ENCODE measurements at regions not wholly inside any gene's neighbourhood (a gene's known extent, or its start where the extent isn't known, plus 50 kb on each side); places are given as distances from the start of the nearest gene placed in this dataset.
"Not testable (repeated sequence)": the region's sequence is repeated elsewhere in the genome, so short reads cannot be mapped to it uniquely, and the experiment has no call there.

DNA sequence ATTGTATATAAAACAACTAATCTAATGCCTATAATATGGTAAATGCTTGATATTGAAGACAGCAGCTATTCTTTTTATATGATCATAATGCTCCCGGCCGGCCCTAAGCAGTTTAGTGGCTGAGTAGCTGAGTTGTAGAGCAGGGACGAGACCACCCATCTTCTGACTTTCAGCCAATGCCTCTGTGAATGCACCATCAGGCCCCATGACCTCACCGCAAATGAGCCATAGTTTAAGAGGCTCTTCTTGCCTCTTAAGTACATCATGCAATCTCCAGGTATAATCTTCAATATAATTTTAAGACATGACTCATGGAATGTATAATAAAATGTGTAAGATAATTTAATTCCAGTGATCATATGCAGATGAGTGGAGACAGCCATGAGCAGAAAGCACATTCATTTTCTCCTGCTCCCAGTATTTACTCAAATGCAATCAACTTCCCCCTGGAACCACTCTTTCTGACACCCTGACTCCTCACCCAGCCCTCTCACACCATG is 78.9 kb upstream of the SNX9 start:
- TF ChIP-seq, protein P1, sequence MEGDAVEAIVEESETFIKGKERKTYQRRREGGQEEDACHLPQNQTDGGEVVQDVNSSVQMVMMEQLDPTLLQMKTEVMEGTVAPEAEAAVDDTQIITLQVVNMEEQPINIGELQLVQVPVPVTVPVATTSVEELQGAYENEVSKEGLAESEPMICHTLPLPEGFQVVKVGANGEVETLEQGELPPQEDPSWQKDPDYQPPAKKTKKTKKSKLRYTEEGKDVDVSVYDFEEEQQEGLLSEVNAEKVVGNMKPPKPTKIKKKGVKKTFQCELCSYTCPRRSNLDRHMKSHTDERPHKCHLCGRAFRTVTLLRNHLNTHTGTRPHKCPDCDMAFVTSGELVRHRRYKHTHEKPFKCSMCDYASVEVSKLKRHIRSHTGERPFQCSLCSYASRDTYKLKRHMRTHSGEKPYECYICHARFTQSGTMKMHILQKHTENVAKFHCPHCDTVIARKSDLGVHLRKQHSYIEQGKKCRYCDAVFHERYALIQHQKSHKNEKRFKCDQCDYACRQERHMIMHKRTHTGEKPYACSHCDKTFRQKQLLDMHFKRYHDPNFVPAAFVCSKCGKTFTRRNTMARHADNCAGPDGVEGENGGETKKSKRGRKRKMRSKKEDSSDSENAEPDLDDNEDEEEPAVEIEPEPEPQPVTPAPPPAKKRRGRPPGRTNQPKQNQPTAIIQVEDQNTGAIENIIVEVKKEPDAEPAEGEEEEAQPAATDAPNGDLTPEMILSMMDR (conservative IDR thresholded peaks at IDR 0.05), result no peak
- TF ChIP-seq ZFX (IDR thresholded peaks at IDR 0.05), result no peak

DNA sequence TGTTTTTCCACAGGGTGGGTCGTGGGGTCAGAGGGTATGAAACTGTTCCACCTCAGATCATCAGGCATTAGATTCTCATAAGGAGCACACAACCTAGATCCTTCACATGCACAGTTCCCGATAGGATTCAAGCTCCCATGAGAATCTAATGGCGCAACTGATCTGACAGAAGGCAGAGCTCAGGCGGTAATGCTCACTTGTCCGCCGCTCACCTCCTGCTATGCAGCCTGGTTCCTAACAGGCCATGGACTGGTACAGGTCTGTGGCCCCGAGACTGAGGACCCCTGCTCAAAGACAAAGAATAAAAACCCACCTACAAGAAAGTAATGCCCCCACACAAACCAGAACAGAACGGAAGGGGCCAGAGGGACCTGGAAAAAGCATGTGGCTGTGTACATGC is 76.1 kb upstream of the SNX9 start:
- H3K27ac ChIP-seq, result no peak overlapping the region
- no peak for TF ChIP-seq ZFX (IDR thresholded peaks at IDR 0.05)
- TF ChIP-seq, protein P1 (conservative IDR thresholded peaks at IDR 0.05), result no peak

More for the DNA sequence above, 78.9 kb upstream of the SNX9 start:
- no peak overlapping the region for H3K27ac ChIP-seq

DNA sequence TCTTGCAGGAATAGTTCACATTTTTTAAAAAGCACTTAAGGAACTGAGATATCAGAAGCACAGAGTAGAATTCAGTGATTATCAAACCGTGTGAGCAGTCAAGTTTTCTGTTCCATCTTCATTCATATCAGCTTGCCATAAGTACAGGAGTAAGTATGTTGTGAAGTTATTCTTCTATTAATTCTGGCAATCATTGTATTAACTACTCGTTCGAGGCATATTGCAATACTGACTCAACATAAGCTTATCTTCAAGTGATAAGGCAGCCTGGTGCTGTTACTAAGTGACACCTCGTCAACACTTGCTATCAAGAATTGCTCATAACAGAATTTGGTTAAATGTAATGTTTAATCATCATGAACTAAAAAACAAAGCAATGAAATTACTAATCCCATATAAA is 75.7 kb upstream of the SNX9 start:
- no peak for TF ChIP-seq ZFX (IDR thresholded peaks at IDR 0.05)
- TF ChIP-seq, protein P1 (conservative IDR thresholded peaks at IDR 0.05), result no peak

DNA sequence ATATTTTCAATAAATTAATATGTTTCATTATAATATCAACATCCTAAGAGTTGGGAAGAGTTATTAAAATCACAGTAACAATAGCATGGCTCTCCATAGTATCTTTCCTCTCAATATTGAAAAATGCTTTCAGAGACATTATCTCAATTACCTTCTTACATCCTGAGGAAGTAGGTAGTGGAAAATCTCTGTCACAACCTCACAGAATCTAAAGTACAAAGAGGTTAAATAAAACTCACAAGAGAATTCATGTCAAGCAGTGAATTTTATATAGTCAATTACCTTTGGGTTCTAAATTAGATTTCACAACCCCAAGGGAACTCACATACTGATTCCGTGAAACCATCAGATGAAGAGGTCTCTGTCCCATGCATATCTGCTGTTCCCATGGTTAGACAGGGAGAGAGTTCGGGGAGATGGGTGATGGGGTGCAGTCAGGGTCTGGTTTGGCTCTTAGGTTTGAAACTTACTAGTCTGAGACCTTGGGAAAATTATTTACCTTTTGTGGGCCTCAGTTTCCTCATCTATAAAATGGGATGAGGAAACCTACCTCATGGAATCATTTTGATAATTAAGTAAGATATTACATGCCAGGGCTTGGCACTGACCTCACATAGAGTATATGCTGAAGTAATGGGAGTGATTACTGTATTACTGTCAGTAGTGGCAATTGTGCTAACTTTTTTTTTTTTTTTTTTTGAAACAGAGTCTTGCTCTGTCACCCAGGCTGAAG is 74.0 kb upstream of the SNX9 start:
- TF ChIP-seq, protein P1 (conservative IDR thresholded peaks at IDR 0.05), result no peak
- no peak for TF ChIP-seq ZFX (IDR thresholded peaks at IDR 0.05)
- no peak overlapping the region for H3K27ac ChIP-seq

More for the DNA sequence above, 75.7 kb upstream of the SNX9 start:
- H3K27ac ChIP-seq, result no peak overlapping the region

DNA sequence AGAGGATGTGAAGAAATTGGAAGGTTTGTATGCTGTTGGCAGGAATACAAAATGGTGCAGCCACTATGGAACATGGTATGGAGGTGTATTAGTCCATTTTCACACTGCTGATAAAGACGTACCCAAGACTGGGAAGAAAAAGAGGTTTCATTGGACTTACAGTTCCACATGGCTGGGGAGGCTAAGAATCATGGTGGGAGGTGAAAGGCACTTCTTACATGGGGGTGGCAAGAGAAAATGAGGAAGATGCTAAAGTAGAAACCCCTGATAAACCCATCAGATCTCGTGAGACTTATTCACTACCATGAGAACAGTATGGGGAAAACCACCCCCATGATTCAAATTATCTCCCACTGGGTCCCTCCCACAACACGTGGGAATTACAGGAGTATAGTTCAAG is 72.1 kb upstream of the SNX9 start:
- not testable (repeated sequence) for H3K27ac ChIP-seq

DNA sequence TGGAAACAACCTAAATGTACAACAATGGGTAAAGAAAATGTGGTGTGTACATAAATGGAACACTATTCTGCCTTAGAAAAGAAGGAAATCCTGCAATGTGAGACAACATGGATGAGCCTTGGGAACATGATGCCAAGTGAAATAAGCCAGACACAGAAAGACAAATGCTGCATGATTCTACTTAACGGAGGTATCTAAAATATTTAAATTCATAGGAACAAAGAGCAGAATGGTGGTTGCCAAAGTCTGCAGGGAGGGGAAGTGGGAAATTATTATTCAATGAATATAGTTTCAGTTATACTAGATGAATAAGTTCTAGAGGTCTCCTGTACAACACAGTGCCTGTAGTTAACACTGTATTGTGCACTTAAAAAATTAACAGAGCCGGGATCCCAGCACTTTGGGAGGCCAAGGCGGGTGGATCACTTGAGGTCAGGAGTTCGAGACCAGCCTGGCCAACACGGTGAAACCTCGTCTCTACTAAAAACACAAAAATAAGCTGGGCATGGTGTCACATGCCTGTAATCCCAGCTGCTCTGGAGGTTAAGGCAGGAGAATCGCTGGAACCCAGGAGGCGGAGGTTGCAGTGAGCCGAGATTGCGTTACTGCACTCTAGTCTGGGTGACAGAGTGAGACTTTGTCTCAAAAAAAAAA is 71.4 kb upstream of the SNX9 start:
- TF ChIP-seq, protein P1 (conservative IDR thresholded peaks at IDR 0.05), result no peak
- TF ChIP-seq ZFX (IDR thresholded peaks at IDR 0.05), result no peak
- H3K27ac ChIP-seq, result no peak overlapping the region

DNA sequence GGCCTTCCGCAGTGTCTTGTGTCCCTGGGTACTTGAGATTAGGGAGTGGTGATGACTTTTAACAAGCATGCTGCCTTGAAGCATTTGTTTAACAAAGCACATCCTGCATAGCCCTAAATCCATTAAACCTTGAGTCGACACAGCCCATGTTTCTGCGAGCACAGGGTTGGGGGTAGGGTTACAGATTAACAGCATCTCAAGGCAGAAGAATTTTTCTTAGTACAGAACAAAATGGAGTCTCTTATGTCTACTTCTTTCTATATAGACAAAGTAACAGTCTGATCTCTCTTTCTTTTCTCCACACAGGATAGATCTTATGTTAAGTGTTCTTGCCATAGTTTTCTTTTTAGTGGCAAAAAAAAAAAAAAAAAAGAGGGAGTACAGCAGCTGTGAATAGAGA is 70.2 kb upstream of the SNX9 start:
- not testable (repeated sequence) for H3K27ac ChIP-seq

DNA sequence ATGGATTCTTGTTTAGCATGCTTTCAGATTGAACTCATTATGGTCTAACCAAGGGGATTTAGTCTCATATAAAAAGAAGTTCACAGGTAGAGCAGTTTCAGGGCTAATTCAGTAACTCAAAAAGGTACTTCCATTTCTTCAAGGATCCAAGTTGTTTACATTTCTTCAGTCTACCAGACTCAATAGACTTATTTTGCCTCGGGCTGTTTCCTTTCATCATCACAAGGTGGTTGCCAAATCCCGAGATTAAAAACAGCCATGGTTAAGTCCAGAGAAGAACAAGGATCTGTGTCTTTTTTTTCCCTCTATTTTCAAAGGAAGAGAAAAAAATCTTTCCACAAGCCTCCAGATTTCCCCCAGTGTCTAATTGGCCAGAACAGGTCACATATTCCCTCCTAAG is 69.8 kb upstream of the SNX9 start:
- TF ChIP-seq, protein P1 (conservative IDR thresholded peaks at IDR 0.05), result no peak
- no peak for TF ChIP-seq ZFX (IDR thresholded peaks at IDR 0.05)
- no peak overlapping the region for H3K27ac ChIP-seq

DNA sequence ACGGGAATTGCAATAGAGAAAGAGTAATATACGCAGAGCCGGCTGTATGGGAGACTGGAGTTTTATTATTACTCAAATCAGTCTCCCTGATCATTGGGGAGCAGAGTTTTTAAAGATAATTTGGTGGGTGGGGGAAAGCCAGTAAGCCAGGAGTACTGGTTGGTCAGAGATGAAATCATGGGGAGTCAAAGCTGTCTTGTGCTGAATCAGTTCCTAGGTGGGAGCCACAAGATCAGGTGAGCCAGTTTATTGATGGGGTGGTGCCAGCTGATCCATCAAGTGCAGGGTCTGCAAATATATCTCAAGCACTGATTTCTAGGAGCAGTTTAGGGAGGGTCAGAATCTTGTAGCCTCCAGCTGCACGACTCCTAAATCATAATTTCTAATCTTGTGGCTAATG is 69.2 kb upstream of the SNX9 start:
- not testable (repeated sequence) for H3K27ac ChIP-seq
